Gastroesophageal sphincter (tissue), 3 donors: ENCODE measurements at regions not wholly inside any gene's neighbourhood (a gene's known extent, or its start where the extent isn't known, plus 50 kb on each side); places are given as distances from the start of the nearest gene placed in this dataset.

Source experiments
- CTCF ChIP-seq, 4 experiments: fragments of 200-600 bp in 2 of 4; fragments of 450-650 bp in 2 of 4; sonication (generic) in 1 of 4; IDR thresholded peaks; one replicate each; pipeline ENCODE4 v1.5.1; 2017 to 2019; ENCODE audit warnings: antibody characterized with exemption in 4 of 4, mild to moderate bottlenecking in 2 of 4, moderate library complexity in 2 of 4
- EP300 ChIP-seq: sonication (generic); formaldehyde crosslinking; IDR thresholded peaks from one replicate; pipeline ENCODE4 v1.6.1; 2017; ENCODE audit warnings: antibody characterized with exemption, mild to moderate bottlenecking
- POLR2A ChIP-seq, 2 donors: fragments of 450-650 bp; IDR thresholded peaks; one replicate each; pipeline ENCODE4 v1.6.1; 2017; ENCODE audit warnings: antibody characterized with exemption in 2 of 2, mild to moderate bottlenecking in 2 of 2, moderate library complexity in 1 of 2
- POLR2AphosphoS5 ChIP-seq: sonication (generic); formaldehyde crosslinking; IDR thresholded peaks from one replicate; pipeline ENCODE4 v1.6.1; 2017; ENCODE audit warnings: antibody characterized with exemption

- TF ChIP-seq CTCF (IDR thresholded peaks at IDR 0.05) (no peak), EP300 (no peak), POLR2A (IDR thresholded peaks at IDR 0.05) (no peak), POLR2AphosphoS5 (no peak)
Observed at GRCh38 chr2:204317640-204318039, 227.6 kb upstream of the PARD3B start.
